COLO668 (cell line): ENCODE measurements at regions not wholly inside any gene's neighbourhood (a gene's known extent, or its start where the extent isn't known, plus 50 kb on each side); places are given as distances from the start of the nearest gene placed in this dataset.

Source experiments
- DNase-seq: peaks from one replicate; lab custom pipeline; 2025; ENCODE audit not compliant: unreplicated experiment; lab: John Stamatoyannopoulos, UW

- DNase-seq, result no peak
Measured at GRCh38 chr6:164010441-164011103, 596.1 kb downstream of the QKI start.

DNA sequence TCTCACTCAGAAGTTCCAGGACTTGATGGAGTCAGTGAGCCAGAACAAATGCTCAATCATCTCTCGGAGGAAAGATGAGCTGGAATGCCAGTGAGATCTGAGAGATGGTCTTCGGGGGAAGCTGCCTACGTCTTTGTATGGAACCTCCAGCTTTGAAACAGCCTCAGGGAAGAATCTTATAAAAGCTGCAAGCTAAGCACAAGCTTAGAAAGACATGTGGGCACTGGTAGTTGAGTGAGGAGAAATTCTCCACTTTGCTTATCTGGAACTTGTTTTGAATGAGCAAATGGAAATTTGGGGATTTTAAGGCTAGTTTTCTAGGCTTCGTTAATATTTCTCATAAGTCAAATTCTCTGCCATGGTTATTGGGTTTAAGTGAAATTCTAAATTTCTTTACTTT, 594.4 kb downstream of the QKI start:
- DNase-seq, result no peak

DNA sequence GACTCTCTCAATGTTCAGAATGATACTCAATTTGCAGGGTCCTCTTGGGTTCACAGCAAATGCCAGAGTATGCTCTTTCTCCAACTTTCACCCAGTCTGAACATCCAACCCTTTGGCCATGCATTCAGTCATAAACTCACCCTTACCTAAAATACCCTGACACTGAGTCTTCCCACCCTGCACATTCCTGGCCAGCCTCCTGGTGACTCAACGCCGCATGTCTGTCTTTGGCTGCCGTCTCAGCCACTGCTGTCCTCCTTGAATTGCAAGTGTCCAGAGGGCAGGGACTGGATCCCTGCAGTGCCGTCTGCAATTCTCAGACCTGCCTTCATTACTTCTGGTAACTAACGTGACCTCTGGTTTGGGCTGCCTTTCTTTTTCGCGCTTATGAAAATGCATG, 593.4 kb downstream of the QKI start:
- DNase-seq, result no peak

DNA sequence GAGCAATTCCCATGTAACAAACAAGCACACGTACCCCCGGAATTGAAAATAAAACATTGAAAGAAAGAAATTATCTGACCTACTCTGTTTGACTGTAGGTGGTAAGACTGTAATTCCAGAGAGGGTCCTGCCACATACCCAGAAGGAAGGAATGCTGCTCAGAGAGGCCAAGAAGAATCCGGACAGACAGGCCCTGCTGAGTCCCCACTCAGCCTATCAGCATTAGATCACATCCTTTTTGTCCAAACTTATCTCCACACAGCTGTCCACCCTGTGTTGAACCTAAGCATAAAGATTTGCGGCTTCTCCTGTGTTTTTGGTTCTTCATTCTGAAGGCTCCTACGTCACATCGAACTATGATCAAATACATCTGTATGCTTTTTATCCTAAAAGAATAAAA, 591.9 kb downstream of the QKI start:
- no peak for DNase-seq

DNA sequence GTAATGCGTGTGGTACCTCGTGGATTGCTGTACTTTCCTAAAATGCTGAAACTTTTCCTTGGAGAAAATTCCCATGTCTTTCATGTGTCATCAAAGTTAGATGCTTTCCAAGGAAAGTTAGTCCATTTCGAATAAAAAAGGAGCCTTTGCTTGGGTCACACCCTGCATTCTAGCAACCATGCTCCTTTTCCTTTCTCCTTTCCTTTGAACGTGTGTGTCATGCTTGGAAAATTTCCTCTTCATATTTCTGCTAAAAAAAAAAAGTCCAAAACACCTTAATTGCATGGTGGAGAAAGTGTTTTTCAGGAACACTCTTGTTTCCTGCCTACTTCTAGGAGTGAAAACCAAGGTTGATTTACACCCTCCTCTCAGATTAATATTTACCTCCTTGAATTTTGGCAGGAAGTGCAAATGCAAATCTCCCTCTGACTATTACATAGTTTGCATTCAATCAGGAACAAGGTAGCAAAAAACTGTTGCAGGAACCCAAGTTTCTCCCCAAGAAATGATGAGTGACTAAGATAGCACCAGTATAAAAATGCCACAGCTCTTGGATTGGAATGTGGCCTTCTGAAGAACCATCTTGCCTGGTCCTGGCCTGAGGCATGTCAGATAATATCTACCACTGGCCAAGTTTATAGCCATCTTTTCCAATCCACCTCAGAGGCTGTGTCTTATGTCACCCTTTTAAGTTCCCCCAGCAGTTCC, 590.6 kb downstream of the QKI start:
- no peak for DNase-seq

DNA sequence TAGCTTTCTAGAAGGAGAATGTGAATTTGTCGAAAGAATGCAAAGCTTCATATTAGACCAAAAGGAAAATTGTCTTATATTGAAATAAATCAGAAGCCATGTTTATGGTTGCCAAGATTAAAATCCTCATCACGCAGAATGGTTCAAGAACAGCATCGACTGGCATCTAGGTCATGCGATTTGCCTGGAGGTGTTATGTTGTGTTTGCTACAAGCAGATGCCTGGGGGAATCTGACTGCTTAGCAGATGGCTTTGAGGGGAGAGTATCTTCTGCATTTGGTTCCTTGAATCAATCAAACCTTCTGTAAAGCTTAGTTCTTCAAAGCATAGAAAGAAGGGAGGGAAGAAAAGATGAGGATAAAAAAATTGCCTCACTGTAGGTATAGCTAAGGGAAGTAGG, 585.8 kb downstream of the QKI start:
- no peak for DNase-seq

DNA sequence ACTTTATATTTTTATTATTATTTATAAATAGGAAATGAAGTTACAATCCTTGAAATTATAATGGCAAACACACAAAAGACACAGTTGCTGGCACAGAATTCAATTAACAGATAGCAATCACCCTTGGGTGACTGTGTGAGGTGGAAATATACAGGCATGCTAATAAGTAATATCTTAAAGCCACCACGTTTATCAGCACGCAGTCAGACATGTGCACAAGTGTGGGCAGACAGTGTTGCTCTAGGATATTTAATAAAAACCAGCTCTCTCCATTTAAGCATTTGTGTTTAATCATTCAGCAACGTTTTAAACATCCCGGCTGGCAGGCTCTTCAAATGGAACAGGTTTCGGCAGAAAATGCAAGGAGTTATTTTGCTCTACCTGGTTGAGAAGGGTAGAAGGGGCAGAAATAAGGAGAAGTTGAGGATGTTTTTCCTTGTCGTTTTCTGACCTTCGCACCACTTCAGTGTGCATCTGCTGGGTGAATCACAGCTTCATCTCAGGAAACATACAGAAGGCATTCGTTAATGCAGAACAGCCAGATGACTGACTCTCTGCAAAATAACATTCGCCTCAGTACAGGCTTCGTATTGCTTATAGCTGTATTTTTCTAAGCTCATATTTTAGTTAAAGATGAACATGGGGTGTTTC, 585.1 kb downstream of the QKI start:
- DNase-seq, result no peak

DNA sequence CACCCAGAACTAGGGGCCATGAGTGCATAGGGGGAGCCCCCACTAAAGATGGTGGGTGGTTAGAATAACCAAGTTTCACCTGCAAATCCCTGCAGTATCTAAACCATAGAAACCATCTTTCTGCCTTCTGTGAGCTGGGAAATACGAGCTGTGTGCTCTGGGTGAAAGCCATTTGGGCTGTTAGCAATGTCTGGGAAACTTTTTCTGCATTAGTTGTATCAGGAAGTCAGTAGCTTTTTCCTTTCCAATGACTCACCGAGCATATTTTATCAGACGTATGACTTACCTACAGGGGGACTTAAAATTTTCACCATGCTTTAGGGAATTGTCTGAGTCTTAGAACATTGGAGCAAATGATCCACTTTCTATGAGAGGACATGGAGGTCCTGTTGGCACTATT, 584.0 kb downstream of the QKI start:
- no peak for DNase-seq

DNA sequence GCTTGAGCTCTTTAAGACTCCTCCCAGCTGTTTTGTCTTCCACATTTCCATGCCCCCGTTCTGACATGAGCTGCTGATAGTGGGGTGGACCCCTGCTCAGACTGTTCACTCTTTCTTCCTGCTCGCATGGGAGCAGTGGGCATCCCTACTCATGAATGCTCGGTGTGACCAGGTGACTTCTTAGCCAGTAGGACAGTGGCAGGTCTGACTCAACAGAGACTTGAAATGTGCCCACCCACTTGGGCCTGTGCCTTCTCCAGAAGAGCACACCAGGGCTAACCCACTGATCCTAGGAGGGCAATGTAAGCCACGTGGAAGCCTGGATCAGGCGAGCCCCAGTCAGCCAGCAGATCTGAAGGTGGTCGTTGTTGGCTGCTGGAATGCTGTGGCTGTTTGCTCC, 582.0 kb downstream of the QKI start:
- DNase-seq, result no peak

- DNase-seq, result no peak
Measured at GRCh38 chr6:163994566-163994965, 580.0 kb downstream of the QKI start.

DNA sequence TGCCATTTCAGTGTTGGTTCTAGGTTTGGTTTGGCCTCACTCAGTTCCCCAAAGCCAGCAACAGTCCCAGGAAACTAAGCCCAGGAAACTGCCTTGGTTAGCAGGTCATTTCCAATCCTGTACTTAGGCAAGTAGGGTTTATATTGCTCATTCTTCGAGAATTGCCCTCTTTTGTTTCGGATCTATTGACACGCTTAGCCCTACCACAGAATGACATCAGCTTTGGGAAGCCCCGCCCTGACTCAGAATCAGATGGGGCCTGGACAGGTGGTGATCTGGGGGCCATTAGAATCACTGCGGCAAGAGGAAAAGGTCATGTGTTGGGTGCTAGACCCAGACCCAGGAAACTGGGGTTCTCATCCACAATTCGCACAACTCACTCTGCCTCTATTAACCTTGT, 578.2 kb downstream of the QKI start:
- DNase-seq, result no peak

DNA sequence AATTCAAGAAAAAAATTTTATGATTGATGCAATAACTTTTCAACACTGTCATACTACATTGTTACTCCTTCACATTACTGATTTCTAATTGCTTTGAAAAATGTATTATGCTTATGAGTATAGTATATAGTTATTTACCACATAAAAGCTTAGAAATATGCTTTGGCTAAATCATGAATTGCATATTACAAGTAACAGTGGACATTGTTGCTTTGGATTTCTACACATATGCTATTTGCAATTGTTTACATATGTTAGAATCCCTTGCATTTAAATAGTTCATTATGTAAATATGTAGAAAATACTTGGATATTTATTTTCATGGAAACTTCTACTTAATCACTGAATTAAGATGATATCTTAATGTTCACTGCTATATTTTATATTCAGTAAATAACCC, 577.5 kb downstream of the QKI start:
- DNase-seq, result no peak

GRCh38 chr6:163991321-163991720, 576.8 kb downstream of the QKI start:
- no peak for DNase-seq

- DNase-seq, result no peak
Measured at GRCh38 chr6:163986313-163986712, 571.8 kb downstream of the QKI start.

- DNase-seq, result no peak
Measured at GRCh38 chr6:163985710-163986109, 571.2 kb downstream of the QKI start.

DNA sequence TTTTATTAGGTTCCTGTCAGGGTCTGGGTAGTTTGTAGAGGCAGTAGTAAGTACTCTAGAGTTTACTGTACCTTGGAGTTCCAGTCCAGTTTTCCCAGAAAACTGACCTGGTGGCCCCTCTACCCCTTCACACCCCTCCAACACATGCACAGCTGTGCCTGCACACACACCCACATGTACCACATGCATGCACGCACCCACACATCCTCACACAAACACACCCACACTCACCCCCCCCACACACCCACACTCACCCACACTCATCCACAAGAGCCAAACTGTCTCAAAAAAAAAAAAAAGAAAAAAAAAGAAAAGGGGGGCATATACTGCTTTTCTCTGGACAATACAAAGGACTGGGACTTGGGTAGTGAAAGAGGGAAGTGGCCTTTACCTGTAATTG, 570.5 kb downstream of the QKI start:
- DNase-seq, result no peak

DNA sequence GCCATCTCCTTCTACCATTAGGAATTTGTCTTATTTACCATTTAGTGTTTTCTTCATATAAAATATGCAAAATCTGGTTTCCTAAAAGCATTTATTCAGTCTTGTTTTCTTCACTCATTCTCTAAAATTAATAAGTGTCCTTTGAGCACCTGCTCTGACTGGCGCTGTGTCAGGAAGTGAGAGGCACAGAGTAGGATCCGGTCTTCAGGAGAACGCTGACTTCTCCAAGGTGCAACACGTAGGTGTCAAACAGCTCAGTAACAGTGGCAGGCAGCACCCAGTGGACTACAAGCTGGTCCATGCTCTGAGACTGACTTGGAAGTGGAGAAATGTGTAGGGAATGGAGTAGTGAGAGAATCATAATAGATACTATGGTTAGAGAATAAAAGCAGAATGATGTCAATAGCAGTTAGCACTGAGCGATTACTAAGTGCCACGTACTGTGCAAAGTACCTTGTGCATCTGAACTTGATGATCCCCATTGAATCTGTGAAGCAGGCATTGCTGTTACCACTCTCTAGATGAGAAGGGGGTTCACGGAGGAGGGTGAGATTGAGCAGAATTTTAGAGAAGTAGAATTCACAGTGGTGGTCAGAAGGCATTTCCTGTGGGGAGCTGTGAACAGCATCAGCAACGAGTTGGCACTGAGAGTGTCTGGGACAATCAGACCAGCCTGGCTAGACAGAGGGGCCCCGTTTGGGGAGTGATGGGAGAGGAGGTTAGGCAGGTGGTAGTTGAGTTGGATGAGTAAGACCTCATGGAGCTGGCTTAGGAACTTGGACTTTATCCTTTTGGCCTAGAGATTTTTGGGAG, 569.8 kb downstream of the QKI start:
- no peak for DNase-seq

GRCh38 chr6:163983679-163984078, 569.2 kb downstream of the QKI start:
- DNase-seq, result no peak

- DNase-seq, result no peak
Measured at GRCh38 chr6:163974322-163974721, 559.8 kb downstream of the QKI start.

DNA sequence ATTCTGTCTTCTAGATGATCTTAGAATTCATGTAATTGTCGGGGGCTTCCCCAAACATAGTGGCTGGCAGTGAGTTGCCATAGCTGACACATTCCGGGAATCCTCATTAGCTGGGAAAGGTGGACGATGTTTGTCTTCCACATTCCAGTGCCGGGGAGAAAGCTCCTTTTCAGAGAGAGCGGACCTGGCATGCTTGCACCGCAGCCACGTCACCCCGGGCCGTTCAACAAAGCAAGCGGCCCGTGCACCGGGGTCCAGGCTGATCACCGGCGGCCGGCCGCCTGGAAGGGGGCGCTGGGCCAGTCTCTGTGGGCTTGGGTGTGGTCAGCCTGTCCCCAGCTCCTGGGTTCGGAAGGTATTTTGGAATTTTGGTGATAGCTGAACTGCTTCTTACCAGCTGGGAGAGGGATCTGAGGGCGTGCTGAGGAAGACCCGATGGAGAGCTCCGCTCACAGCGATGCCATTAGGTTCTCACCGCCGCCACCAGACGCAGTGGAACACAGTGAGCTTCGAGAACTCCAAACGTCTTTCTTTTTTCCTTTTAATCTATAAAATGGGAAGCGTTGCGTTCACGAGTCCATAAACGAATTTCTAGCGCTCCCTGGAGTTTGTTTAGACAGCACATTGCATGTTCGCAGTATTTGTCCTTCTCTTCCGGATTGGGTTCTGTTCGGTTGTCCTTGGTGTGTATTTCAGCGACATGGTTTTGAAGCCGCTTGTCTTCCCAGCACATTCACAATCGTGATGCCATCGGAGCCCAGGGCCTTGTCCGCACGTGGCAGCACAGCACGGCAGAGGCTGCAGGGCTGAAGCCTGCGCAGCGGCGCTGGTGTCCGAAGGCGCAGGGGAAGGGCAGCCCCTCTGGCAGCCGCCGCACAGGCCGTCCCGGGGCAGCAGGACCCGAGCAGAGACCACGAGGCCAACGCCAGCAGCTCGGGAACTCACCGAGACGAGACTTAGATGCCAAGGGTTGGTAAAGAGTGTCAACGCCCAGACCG, 557.6 kb downstream of the QKI start:
- DNase-seq, result no peak
